ENCODE measurements at regions not wholly inside any gene's neighbourhood (a gene's known extent, or its start where the extent isn't known, plus 50 kb on each side); places are given as distances from the start of the nearest gene placed in this dataset.

DNA sequence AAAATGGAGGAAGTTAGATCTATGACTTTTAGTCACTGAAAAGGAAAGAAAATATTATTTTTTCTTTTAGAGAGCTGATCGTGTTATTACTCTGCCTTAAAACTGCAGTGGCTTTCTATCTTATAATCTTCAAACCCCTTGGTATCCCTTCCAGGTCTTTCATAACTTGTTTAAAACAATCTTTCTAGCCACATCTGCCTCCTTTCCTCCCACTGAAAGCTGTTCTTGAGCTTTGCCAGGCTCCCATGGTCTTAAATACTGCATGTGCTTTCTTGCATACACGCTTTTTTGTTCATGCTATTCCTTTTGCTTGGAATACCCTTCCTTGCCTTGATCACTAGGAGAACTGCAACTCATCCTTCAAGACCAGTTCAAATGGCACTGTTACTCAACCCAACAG lies 65.9 kb upstream of the GADD45A start:
- no peak for DNase-seq

DNA sequence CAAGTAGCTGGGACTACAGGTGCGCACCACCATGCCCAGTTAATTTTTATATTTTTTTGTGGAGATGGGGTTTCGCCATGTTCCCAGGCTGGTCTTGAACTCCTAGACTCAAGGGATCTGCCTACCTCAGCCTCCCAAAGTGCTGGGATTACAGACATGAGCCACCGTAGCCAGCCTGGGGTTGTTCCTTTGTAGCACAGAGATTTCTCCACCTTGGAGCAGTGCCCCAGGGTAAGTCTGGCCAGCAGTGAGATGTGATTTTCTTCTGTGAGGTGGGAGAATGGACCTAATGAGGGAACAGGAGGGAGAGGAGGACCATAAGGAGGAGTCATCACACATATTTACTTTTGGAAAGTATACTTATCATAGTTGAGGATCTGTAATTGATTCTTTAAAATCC lies 61.1 kb upstream of the GADD45A start:
- no peak for DNase-seq

DNA sequence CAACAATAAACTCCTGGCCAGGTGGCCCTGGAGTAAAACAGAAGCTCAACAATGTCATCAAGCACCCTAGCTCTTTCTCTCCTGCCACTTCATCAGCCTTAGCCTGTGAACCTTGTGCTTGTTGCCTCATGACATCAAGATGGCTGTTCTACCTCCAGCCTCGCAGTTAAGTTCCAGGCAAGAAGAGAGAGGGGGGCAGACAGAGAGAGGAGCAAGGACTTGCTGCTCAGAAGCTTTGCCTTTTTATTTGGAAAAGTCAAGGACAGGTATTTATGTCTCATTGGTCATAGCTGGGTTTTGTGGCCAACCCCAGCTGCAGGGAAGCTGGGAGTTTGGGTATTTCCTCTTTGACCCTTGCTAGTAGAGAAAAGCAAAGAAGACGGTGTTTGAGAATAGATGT lies 60.3 kb upstream of the GADD45A start:
- DNase-seq, result no peak

DNA sequence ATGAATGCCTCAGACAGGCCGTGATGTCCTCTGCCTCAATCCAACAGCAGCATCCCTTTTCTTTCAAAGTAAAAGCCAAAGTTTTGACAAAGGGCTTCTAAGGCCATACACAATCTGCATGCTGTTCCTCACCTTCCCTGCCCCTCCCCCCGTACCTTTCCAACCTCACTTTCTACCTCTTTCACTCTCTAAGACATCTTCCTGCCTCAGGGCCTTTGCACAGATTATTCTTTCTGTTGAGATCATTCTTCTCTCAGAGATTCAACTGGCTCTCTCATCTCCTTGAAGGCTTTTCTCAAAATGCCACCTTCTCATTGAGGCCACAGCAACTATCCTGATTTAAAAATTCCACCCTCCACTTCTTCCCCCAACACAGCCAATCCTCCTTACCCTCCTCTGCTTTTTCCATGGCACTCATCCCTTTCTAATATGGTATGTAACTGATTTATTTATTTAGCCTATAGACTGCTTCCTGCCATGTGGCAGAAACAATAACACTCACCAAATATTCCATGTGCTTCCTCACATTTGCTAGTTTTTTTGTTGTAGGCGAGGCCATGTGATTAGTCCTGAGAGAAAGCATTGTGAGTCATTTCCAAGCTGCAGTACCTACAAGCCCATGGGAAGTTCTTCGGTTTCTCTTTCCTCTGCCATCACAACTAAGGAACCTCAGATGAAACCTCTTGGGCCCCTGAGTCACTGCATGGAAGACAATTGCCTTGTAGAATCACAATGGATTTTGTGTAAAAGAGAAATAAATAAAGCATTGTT lies 58.7 kb upstream of the GADD45A start:
- no peak for DNase-seq

DNA sequence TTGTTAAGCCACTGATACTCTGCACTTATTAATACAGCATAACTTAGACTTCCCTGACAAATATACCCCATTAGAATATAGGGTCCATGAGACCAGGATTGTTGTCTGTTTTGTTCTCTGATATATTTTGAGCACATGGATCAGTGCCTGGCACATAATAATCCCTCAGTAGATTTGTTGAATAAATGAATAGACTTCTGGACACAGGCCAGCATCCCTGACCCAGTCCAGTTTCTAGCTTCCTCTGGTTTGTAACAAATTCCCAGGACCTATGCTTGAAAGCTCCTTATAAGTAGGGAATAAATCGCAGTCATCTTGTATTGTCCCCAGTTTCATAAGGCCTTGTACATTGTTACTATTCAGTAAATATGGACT lies 58.2 kb upstream of the GADD45A start:
- no peak for DNase-seq

DNA sequence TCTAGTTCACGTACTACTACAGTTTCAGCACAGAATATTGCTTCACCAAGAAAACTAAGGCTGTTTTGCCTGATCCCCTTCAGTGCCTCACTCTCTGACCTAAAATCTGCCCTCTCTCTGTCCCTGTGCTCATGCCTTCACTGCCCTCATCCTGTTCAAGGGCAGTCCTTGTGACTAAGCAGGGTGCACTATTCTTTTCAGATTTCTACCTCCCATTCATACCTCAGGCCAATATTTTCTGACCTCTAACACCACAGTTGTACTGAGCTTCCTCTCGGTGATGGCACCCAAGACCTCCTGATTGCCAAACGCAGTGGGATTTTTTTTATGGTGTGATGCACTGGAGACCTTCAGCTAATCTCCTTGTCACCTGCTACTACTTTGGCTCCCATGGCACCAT lies 57.7 kb upstream of the GADD45A start:
- DNase-seq, result no peak

DNA sequence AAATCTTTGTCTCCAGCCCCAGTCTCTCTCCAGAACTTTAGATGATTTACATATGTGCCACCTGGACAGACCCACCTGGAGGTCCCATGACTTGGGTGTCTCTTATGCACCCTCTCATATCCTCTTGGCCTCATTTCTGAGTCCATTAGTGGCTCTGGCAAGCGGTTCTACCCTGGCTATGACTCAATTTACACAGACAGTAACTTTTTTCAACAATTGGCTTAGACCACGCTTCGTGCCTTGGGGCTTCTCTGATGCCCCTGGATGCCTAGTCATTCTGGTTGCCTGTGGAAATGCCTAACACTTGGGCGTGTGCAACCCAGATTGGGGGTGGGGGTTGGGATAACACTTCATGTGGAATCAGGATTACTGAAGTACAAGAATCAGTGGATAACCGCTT lies 57.1 kb upstream of the GADD45A start:
- no peak for DNase-seq

DNA sequence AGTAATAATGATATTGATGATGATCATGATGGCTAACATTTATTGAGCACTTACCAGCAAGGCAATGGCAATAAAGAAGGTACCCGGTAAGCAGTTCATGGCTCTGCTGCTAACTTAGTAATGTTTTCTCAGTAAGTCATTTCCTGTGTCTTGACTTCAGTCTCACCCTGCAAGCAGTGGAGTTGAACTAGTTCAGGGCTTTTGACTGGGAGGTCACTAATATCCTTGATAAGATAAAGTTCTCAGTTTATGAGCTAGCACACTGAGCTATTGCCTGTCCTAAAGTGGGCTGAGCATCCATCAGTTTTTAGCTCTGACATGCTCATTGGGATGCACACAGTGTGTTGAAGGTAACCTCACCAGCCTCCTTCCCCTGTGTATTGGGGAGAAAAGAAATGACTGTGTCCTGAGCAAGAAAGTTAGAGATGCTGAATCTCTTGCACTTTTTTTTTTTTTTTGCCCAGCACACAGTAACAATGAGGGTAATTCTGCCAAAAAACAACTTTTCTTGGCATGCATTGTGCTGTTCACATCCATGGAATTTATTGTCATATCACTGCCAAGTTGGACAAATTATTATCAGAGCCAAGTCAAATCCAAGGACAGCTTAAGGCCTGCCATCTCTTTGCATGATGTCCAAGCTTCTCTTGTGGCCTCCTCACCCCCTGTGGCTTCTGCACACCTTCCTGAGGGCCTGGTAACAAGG lies 55.5 kb upstream of the GADD45A start:
- no peak for DNase-seq

DNA sequence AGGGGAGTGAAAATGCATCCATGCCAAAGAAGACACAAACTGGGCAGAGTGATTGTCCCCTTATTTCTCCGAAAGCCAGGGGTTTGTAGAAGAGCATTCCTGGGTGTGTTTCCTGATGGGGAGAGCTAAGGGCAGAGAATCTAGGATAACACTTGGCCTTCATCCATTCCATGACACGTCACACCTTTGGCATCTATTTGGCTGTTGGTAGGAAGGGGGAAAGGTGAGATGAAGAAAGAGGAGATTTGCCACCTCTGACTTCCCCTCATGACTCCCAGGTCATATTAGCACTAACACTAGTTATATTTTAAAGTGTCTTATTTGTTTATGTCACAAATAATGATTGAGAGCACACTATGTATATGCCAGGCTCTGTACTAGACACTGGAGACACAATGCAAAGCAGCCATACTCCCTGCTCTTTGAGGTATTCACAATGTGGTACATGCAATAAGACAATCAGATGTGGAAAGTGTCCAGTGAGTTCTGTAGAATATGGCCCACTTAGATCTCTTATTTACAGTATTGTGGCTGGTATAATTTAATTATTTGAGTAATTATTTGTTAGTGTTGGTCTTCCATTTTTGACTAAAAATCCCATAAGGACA lies 54.5 kb upstream of the GADD45A start:
- DNase-seq, result no peak

DNA sequence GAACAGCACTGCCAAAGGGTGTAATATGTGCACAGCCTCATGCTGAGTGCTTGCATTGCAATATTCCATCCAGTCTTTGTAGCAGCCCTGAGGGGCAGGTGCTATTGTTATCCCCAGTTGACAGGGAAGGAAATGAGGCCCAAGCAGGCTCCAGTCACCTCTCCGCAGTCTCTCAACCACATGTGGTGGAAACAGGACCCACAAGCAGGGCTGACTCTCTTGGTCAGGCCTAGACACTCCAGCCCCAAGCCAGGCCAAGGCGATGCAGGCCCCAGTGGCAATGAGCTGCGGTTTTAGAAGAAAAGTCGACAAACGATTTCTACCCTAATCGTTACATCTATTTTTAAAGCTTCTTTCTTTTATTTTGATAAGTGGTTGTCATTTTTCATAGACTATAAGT lies 52.6 kb upstream of the GADD45A start:
- DNase-seq, result no peak

DNA sequence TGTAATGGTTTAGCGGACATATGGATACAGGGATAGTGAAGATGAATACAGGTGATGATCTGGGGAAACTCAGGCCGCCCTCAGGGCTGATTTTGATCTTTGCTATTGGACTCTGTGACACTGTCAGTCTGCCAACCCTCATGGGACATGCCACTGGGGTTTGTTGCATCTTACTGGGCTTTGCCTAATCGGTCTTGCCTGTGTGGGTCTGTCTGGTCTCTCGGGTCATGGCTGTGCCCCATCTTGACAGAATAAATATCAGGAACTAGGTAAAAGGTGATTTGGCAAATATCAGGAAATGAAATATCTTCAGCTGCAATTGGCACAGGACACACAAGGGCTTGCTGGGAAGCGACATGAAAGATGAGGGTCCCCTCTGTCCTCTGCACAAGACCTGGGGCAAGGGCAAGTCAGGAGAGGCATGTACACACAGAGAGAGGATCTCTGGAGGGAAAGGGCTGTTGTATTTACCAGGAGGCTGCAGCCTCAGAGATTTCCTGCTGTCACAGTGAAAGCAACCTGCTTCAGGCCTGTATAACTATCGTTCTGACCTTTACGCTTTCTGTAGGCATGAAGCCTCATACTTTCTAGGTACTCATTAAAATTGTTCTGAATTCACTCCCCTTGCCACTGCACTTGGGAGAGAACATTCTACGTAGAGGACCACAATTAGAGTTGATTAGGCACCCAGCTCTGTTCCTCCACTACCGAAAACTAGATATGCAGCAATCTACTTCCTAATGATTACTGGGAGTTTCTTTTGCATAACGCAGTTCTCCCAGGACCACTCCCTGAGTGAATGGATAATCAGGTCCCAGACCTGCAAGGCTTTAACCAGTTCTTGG lies 52.0 kb upstream of the GADD45A start:
- no peak for DNase-seq

DNA sequence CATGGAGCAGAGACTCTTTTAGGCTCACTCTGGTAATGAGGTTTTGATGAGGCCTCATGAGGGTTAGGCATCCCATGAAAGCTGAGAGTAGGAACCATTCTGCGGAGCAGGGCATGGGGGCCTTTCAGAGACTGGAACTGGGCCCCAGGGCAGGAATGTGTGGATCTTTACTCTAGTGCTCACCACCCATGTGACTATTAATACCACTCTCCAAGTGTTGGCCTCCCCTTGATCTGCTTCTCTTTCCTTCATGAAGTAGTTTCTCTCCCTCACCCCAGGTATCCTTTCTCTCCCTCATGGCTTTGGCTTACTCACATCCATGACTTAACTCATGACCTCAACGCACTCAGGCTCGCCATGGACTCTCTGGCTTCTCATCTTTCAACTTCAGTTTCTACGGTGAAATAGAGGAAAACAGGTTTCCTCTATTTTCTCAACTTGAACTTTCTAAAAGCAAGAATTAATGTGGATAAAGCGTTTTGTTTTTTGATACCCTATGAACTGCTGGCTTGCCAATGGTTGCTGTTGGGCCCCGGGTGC lies 50.5 kb upstream of the GADD45A start:
- no peak for DNase-seq

DNA sequence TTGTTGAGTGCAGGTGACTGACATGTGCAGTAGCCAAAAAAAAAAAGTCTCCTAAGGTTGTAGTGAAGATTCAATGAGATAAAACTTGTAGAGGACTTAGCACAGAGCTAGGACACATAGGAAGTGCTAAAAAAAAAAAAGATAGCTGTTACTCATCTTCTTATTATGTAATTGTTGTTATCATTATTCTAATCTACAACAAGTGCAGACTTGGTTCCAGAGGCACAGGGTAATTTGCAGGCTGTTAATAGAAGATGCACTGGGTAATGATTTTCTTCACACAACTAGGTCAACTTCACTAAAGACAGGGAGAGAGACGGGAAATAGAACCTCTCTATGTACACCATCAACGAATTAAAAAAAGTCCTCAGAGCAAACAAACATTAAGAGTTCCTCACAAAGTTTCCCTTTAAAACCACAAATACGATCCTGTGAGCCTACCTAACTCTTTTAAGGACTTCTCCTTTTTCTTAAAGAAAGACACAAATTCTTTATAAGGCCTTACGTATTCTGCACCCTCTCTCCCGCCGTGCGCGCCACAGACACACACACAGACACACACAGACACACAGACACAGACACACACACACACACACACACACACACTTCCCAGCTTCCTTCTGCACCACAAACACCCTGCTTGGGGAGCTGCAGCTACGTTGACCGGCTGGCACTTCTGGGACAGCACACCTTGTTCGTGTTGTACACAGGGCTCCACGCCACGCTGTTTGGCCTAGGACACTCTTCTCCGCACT lies 49.8 kb upstream of the GADD45A start:
- DNase-seq, result no peak
